ENCODE measurements at regions not wholly inside any gene's neighbourhood (a gene's known extent, or its start where the extent isn't known, plus 50 kb on each side); places are given as distances from the start of the nearest gene placed in this dataset.
A peak's percentile ranks its signal among the peaks of the same experiment; 100 is the strongest.
"Not testable (repeated sequence)": the region's sequence is repeated elsewhere in the genome, so short reads cannot be mapped to it uniquely, and the experiment has no call there.

- Histone ChIP-seq H3K9me3 (ENCODE audit: low read depth, low read length) (no peaks in the 10 kb centered on the region), H3K36me3 (ENCODE audit: insufficient read depth, low read length) (no peaks in the 10 kb centered on the region), H3K4me3 (peak overlapping the region; percentile 71), H3K9ac (ENCODE audit: insufficient read length) (no peak overlapping the region), H3K27ac (no peak overlapping the region)
- TF ChIP-seq EZH2 (IDR thresholded peaks at IDR 0.05) (peak; percentile 75), FOXP2 (optimal IDR thresholded peaks at IDR 0.05; ENCODE audit: control extremely low read depth, extremely low read length, insufficient read depth) (no peak)
- no peak for DNase-seq (ENCODE audit: low read depth, low spot score)
Observed at GRCh38 chr6:166253778-166254204, 54.4 kb downstream of the PRR18 start.

- DNase-seq (ENCODE audit: low read depth, low spot score) = no peak
- H3K9me3 ChIP-seq (ENCODE audit: low read depth, low read length) = no peaks in the 10 kb centered on the region
- no peak overlapping the region for H3K27ac ChIP-seq
Observed at GRCh38 chr6:166253281-166253681, 54.9 kb downstream of the PRR18 start.

GRCh38 chr6:166252601-166253000, 55.6 kb downstream of the PRR18 start:
- H3K27ac ChIP-seq = no peak overlapping the region
- no peaks in the 10 kb centered on the region for H3K36me3 ChIP-seq (ENCODE audit: insufficient read depth, low read length)
- no peak overlapping the region for H3K9ac ChIP-seq (ENCODE audit: insufficient read length)
- TF ChIP-seq EZH2 (IDR thresholded peaks at IDR 0.05) = no peak
- no peak for TF ChIP-seq POLR2AphosphoS5 (IDR thresholded peaks at IDR 0.05; ENCODE audit: borderline replicate concordance, low read depth, low read length)
- no peak for TF ChIP-seq FOXP2 (optimal IDR thresholded peaks at IDR 0.05; ENCODE audit: control extremely low read depth, extremely low read length, insufficient read depth)
- H3K9me3 ChIP-seq (ENCODE audit: low read depth, low read length) = no peaks in the 10 kb centered on the region
- DNase-seq (ENCODE audit: low read depth, low spot score) = no peak
- H3K4me3 ChIP-seq = no peak overlapping the region

More at GRCh38 chr6:166253281-166253681, 54.9 kb downstream of the PRR18 start:
- Histone ChIP-seq H3K9ac (ENCODE audit: insufficient read length) (no peak overlapping the region), H3K36me3 (ENCODE audit: insufficient read depth, low read length) (no peaks in the 10 kb centered on the region), H3K4me3 (peak overlapping the region; percentile 71)
- TF ChIP-seq POLR2AphosphoS5 (IDR thresholded peaks at IDR 0.05; ENCODE audit: borderline replicate concordance, low read depth, low read length) (no peak), FOXP2 (optimal IDR thresholded peaks at IDR 0.05; ENCODE audit: control extremely low read depth, extremely low read length, insufficient read depth) (no peak), EZH2 (IDR thresholded peaks at IDR 0.05) (no peak)

- Histone ChIP-seq H3K27ac (no peak overlapping the region), H3K9ac (ENCODE audit: insufficient read length) (no peak overlapping the region), H3K4me3 (no peak overlapping the region), H3K9me3 (ENCODE audit: low read depth, low read length) (no peaks in the 10 kb centered on the region), H3K36me3 (ENCODE audit: insufficient read depth, low read length) (no peaks in the 10 kb centered on the region)
- no peak for DNase-seq (ENCODE audit: low read depth, low spot score)
- no peak for TF ChIP-seq POLR2AphosphoS5 (IDR thresholded peaks at IDR 0.05; ENCODE audit: borderline replicate concordance, low read depth, low read length)
- TF ChIP-seq EZH2 (IDR thresholded peaks at IDR 0.05) = no peak
- TF ChIP-seq FOXP2 (optimal IDR thresholded peaks at IDR 0.05; ENCODE audit: control extremely low read depth, extremely low read length, insufficient read depth) = no peak
Observed at GRCh38 chr6:166251655-166252054, 56.5 kb downstream of the PRR18 start.

- Histone ChIP-seq H3K27ac (no peak overlapping the region), H3K9ac (ENCODE audit: insufficient read length) (no peak overlapping the region), H3K9me3 (ENCODE audit: low read depth, low read length) (no peaks in the 10 kb centered on the region), H3K4me3 (no peak overlapping the region), H3K36me3 (ENCODE audit: insufficient read depth, low read length) (no peaks in the 10 kb centered on the region)
- no peak for TF ChIP-seq POLR2AphosphoS5 (IDR thresholded peaks at IDR 0.05; ENCODE audit: borderline replicate concordance, low read depth, low read length)
- no peak for TF ChIP-seq EZH2 (IDR thresholded peaks at IDR 0.05)
- no peak for TF ChIP-seq FOXP2 (optimal IDR thresholded peaks at IDR 0.05; ENCODE audit: control extremely low read depth, extremely low read length, insufficient read depth)
- DNase-seq (ENCODE audit: low read depth, low spot score) = no peak
Observed at GRCh38 chr6:166251211-166251610, 57.0 kb downstream of the PRR18 start.

- not testable (repeated sequence) for H3K9ac ChIP-seq (ENCODE audit: insufficient read length); H3K4me3 ChIP-seq; DNase-seq (ENCODE audit: low read depth, low spot score); H3K27ac ChIP-seq; H3K9me3 ChIP-seq (ENCODE audit: low read depth, low read length); H3K36me3 ChIP-seq (ENCODE audit: insufficient read depth, low read length)
Observed at GRCh38 chr6:166249061-166249785, 59.0 kb downstream of the PRR18 start.

GRCh38 chr6:166245148-166245547, 63.0 kb downstream of the PRR18 start:
- H3K9me3 ChIP-seq (ENCODE audit: low read depth, low read length) = no peaks in the 10 kb centered on the region

GRCh38 chr6:166244353-166245045, 63.7 kb downstream of the PRR18 start:
- no peak for DNase-seq (ENCODE audit: low read depth, low spot score)
- Histone ChIP-seq H3K9ac (ENCODE audit: insufficient read length) (no peak overlapping the region), H3K4me3 (no peak overlapping the region), H3K36me3 (ENCODE audit: insufficient read depth, low read length) (no peaks in the 10 kb centered on the region), H3K9me3 (ENCODE audit: low read depth, low read length) (no peaks in the 10 kb centered on the region), H3K27ac (no peak overlapping the region)
- TF ChIP-seq POLR2AphosphoS5 (IDR thresholded peaks at IDR 0.05; ENCODE audit: borderline replicate concordance, low read depth, low read length) (no peak), FOXP2 (optimal IDR thresholded peaks at IDR 0.05; ENCODE audit: control extremely low read depth, extremely low read length, insufficient read depth) (no peak), EZH2 (IDR thresholded peaks at IDR 0.05) (no peak)

More at GRCh38 chr6:166245148-166245547, 63.0 kb downstream of the PRR18 start:
- no peak overlapping the region for H3K27ac ChIP-seq
- TF ChIP-seq POLR2AphosphoS5 (IDR thresholded peaks at IDR 0.05; ENCODE audit: borderline replicate concordance, low read depth, low read length) = no peak
- TF ChIP-seq FOXP2 (optimal IDR thresholded peaks at IDR 0.05; ENCODE audit: control extremely low read depth, extremely low read length, insufficient read depth) = no peak
- no peak for TF ChIP-seq EZH2 (IDR thresholded peaks at IDR 0.05)
- no peak overlapping the region for H3K9ac ChIP-seq (ENCODE audit: insufficient read length)
- H3K36me3 ChIP-seq (ENCODE audit: insufficient read depth, low read length) = no peaks in the 10 kb centered on the region
- DNase-seq (ENCODE audit: low read depth, low spot score) = no peak
- no peak overlapping the region for H3K4me3 ChIP-seq

Measured in SK-N-MC (cell line).